VCaP (cell line): ENCODE measurements at regions not wholly inside any gene's neighbourhood (a gene's known extent, or its start where the extent isn't known, plus 50 kb on each side); places are given as distances from the start of the nearest gene placed in this dataset.

Experiments
- H3K27ac ChIP-seq: fragments of 450-650 bp; 2 replicates; pipeline ENCODE4 v1.5.1; 2017
- TF ChIP-seq, protein P1 (sequence below): fragments of 450-650 bp; conservative IDR thresholded peaks from 2 replicates; pipeline ENCODE4 v1.5.1; 2017; ENCODE audit warnings: mild to moderate bottlenecking, moderate library complexity

DNA sequence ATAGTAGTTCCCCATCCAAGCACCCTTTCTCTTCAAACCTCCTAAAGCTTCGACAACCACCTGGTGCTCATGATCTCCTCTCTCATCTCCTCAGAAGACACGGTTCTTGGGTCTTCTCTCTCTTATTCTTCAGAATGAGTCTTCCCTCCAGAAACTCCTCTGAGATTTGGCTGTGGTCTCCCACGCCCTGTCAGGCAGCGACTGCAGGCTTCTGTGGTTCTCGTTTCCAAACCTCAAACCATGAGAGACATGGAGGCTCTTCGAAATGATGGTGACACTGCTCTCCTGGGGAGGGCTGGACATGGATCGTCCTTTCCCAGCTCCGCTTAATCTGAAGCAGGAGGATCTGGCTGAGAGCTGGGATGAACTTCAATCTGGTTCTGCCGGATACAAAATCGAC, 78.6 kb upstream of the PITRM1 start:
- H3K27ac ChIP-seq, result peak overlapping the region; percentile 91; the same call in 1 of the 2 replicates

DNA sequence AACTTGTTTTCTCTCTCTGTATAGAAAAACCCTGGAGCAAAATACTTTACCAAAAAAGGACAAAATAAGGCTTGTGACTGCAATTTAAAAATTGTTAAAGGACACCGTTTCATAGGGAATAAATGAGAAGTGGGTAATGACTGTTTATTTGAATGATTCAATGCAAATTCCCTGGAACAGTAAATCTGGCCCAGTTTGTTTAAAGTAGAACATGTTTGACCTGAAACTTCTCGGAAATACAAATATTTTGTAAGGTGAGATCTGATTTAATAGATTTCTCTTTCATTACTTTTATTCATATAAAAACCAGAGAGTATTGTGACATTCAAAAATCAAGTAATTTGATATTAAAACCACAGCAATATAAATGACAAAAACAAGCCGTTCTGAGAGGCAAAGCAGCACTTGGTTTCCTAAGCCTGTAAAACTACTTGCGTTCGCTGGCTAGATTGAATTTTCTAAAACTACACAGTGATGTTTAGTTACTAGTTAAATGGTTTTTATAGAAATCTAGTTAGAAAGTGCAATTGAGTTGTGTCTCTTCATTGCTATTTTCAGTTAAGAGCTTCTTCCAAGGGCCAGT, 76.8 kb upstream of the PITRM1 start:
- peak overlapping the region; percentile 91 for H3K27ac ChIP-seq
- TF ChIP-seq, protein P1, sequence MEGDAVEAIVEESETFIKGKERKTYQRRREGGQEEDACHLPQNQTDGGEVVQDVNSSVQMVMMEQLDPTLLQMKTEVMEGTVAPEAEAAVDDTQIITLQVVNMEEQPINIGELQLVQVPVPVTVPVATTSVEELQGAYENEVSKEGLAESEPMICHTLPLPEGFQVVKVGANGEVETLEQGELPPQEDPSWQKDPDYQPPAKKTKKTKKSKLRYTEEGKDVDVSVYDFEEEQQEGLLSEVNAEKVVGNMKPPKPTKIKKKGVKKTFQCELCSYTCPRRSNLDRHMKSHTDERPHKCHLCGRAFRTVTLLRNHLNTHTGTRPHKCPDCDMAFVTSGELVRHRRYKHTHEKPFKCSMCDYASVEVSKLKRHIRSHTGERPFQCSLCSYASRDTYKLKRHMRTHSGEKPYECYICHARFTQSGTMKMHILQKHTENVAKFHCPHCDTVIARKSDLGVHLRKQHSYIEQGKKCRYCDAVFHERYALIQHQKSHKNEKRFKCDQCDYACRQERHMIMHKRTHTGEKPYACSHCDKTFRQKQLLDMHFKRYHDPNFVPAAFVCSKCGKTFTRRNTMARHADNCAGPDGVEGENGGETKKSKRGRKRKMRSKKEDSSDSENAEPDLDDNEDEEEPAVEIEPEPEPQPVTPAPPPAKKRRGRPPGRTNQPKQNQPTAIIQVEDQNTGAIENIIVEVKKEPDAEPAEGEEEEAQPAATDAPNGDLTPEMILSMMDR, result no peak

More for the DNA sequence above, 78.6 kb upstream of the PITRM1 start:
- TF ChIP-seq, protein P1, result no peak

DNA sequence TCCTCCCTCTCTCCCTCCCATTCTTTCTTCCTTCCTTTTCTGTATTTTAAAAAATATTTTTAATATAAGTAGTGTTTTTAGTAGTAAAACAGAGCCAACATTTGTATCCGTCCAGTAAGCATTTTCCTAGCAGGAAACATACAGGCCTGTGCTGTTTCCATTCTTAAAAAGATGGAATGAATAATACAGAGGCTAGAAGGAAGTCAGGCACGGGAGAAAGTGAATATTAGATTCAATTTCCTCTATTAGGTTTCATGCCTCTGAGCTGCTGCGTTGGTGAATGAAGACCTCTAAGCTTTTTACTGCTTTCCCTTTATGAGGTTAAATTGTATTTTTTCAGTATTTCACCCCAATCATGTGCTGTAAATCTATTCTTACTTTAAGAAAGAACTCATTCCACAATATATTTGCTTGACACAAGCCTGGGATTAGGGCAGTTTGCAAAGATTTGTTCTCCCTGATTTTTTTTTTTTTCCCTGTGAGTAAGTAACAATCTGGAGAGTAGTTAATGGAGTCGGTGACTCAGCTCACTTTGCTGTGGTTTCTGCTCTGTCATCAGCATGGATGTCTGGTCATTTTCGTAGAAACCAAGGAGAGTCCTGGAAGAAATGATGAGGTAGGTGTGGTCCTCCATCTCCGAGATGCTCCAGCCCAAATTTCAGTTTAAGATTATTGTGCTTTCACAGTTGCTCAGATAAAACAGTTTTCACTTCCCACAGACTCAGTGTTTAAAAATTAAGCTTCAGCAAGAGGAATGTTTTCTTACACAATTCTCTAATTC, 76.1 kb upstream of the PITRM1 start:
- peak overlapping the region; percentile 91 for H3K27ac ChIP-seq
- TF ChIP-seq, protein P1, result no peak

DNA sequence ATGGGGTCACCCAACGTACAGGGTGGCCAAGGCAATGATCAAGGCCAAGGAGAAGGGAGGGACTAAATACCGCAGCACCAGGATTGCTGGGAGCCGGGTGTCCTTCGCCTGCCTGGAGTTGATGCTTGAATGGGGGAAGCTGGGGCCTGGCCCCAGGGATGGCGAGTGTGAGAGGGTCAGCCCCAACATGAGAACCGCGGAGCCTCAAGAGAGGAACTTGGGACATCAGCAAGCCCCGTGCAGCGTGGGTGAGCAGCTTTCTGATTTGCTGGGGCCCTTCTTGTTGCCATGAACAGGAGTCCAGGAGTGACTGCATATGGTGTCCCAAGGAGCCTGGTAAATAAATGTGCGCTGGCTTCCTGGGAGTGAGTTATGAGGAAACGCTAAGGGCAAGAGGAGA, 72.8 kb upstream of the PITRM1 start:
- no peak overlapping the region for H3K27ac ChIP-seq
- TF ChIP-seq, protein P1, result no peak

DNA sequence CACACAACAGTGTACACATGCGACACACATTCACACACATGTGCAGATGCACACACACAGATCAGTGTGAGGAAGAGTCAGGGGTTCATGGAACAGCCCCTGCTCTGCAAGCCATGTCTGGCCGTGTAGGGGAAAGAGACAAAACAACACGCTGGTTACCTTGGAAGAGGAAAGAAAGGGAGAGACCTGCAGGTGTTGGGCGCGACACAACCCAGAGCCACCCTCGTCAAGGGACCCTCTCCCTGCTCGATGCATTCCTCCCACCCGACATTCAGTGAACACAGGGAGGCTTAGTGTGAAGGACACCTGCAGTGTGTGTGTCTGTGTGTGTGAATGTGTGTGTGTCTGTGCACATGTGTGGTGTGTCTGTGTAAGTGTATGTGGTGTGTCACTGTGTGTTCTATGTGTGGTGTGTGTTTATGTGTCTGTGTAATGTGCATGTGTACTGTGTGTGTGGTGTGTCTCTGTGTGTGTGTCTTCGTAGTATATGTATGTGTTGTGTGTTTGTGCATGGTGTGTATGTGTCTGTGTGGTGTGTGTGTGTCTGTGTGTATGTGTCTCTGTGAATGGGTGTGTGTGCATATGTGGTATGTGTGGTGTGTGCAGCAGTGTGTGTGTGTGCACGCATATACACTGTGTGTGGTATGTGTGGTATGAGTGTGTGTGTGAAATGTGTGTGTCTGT, 69.5 kb upstream of the PITRM1 start:
- TF ChIP-seq, protein P1, result no peak
- no peak overlapping the region for H3K27ac ChIP-seq

DNA sequence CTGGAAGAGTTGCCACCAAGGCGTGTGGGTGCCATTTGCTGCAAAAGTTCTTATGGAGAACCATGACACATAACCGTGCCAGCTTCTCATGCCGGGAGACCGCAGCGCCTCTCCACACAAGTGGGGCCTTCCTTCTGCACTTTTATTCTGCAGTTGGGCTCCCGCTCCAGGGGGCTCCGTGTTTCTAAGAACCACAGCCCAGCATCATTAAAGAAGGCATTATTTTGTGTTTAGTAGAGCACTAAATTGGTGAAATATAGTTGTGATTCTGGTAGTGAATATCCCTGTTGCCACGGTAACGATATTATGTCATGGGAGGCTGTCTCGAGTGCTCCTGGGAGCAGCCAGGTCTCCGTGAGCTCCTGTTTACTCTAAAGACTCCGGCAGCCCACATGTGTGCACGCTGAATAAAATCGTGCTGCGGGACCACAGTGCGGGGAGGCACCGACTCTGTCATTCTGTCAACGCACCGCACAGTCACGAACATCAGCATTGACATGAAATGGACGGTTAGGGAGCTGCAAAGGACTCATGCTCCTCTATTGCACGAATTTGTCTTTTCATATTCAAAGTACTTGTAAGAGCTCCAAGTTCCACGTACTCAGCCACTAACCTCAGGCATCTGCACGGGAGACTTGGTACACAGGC, 68.8 kb upstream of the PITRM1 start:
- H3K27ac ChIP-seq, result no peak overlapping the region
- TF ChIP-seq, protein P1, result no peak
